GF-D8 (cell line): ENCODE measurements at regions not wholly inside any gene's neighbourhood (a gene's known extent, or its start where the extent isn't known, plus 50 kb on each side); places are given as distances from the start of the nearest gene placed in this dataset.
A peak's percentile ranks its signal among the peaks of the same experiment; 100 is the strongest.

Experiments
- DNase-seq: peaks from one replicate; lab custom pipeline; 2025; lab: John Stamatoyannopoulos, UW

DNA sequence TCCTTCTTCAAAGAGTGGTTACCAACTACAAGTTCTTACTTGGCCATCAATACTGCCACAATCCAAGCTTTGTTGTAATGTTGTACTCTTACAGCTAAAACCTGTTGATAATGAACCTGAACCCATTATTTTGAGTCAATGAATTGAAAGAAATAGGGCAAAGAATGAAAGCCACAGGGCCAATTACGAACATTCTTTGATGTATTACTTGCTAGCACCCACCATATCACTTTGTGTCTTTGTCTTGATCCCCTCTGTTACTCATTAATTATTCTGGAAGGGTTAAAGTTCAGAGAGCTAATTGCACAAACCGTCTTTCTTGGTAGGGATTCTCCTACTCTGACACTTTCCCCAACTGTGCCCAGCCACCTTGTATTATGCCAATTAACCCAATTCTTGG, 53.2 kb upstream of the TFEC start:
- no peak for DNase-seq

GRCh38 chr7:116086547-116087045, 56.0 kb upstream of the TFEC start:
- DNase-seq, result no peak

DNA sequence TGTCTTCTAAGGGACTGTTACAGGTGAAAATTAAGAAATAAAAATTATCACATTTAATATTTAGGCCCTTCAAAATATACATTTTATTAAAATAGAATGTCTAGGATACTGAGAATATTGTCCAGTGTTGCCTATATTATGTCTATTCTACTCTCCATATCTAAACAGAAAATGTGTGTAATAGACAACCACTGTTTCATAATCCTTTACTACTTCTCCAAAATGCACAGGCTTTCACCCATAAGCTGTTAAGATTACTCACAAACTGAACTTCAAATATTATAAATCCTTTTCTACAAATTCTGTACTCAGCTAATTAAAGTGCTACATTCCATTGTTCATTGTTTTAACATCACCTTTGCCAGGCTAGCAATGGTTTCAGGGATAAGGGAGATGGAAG, 56.7 kb upstream of the TFEC start:
- peak; percentile 14 for DNase-seq

DNA sequence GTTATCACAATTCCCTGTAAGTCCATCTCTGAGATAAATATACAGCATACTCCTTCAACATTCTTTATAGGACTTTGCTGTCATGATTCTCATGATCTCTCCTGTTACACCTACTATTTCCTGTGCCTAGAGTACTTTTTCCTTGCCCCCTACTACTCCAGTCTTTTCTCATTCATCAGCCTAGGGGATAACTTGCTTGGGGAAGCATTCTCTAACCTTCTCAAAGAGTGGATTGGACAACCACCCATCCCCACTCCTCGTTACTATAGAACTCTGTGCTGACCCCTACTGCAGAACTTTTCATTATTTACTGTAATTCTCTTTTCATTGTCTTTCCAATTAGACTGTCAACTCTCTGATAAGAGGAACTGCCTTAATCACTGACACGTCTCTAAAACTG, 57.4 kb upstream of the TFEC start:
- DNase-seq, result no peak

DNA sequence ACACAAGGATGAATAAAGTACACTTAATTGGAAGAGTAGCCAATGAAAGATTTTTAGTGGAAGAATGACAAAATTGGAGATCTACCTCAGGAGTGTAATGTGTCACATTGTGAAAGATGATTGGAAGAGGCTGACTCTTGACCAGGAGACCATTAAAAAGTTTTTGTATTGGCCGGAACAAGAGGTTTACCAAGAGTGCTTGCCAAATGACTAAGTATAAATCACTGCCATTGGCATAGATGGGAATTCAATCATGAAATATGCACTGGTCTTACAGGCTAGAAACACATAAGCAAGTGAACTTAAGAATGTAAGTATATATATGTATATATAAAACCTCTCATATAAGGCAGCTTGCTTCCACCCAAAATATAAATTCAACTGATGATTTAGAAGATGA, 58.7 kb upstream of the TFEC start:
- DNase-seq, result no peak

GRCh38 chr7:116093516-116094301, 63.1 kb upstream of the TFEC start:
- no peak for DNase-seq

DNA sequence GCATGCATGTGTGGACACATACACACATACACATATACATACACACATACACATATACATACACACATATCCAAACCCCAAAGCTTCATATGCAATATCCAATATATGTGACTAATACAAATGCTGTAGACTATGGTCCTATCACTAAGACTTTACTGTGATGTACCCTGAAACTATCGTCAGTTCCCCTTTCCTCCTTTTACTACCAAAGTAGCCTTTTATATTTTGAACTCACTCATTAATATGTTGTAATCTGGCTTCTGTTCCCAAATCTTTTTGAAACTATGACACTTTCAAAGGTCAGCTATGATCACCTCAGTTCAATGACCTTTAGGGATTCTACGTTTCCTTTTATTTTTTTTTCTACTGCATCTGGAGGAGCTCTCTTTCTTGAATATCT, 64.8 kb upstream of the TFEC start:
- DNase-seq, result no peak

- DNase-seq, result no peak
Measured at GRCh38 chr7:116097365-116098009, 66.9 kb upstream of the TFEC start.

- no peak for DNase-seq
Measured at GRCh38 chr7:116098175-116098574, 67.6 kb upstream of the TFEC start.

DNA sequence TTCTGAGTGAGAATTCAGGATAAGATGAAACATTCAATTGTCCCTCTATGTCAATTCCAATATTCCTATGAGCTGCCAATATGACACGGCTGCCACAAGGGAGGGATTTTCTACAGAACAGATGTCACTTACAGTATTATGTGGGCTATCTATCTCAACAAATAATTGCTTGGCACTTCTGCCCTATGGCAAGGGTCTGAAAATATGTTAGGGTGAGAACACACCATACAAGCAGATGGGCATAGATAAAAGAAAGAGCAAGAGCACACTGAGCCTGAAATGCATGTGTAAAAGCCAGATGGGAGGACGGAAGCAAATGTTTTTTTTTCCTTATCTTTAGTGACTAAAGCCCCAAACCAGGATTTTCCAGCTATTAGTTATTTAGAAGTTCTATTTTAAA, 70.1 kb upstream of the TFEC start:
- no peak for DNase-seq

- DNase-seq, result no peak
Measured at GRCh38 chr7:116101704-116102103, 71.1 kb upstream of the TFEC start.

DNA sequence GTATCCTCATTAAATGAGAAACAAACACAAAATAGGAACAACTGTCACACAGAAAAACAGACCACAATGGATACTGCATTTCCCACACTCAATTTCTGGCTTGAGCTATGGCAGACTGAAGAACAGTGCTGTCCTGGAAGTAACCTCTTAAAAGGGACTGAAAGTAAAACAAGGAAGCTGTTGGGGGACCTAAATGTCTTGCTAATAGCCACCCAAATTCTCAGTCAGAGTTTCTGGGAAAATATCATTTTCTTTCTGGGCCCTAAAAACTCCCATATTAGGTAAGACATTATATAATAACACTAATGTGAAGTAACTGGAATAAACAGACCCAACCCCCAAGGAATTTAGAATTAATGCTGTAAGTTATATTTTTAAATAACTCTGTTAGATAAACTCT, 80.9 kb upstream of the TFEC start:
- no peak for DNase-seq

DNA sequence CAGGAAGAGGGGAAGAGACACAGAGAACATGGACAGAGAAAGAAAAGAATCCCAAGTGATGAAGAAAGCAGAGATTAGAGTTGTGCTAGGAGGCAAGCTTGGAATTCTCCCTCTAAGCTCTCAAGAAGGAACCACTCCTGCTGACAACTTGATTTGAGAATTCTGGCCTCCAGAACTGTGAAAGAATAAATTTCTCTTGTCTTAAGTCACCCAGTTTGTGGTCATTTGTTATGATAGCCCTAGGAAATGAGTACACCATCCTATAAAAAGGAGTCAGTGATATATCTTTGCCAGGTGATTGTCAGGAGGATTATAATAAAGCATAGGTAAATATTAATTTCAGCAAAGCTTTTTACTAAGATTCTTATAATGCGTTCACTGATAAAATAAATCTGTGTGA, 82.7 kb upstream of the TFEC start:
- no peak for DNase-seq

- no peak for DNase-seq
Measured at GRCh38 chr7:116120839-116121238, 89.5 kb upstream of the TES start.

GRCh38 chr7:116122972-116123595, 87.3 kb upstream of the TES start:
- DNase-seq, result peak; percentile 7

- no peak for DNase-seq
Measured at GRCh38 chr7:116128139-116128538, 82.2 kb upstream of the TES start.

DNA sequence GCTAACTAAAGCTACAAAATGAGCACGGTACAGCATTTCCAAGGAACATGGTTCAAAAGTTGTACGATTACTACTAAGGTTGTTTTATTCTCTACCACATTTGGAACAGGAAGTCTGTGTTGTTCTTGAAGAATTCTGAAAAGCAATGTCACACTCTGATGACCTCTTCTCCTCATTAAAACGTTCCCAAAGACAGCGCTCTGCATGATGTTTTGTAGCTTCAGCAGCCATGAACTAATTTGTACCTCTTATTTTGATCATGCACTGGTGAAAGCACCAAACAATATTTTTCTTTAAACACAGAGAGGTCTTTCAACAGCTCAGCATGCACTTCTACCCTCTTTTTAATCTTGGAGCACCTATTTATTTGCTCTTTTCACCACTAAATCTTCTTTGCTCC, 75.0 kb upstream of the TES start:
- no peak for DNase-seq

- DNase-seq, result no peak
Measured at GRCh38 chr7:116138202-116138801, 72.0 kb upstream of the TES start.

- no peak for DNase-seq
Measured at GRCh38 chr7:116139007-116139406, 71.3 kb upstream of the TES start.

DNA sequence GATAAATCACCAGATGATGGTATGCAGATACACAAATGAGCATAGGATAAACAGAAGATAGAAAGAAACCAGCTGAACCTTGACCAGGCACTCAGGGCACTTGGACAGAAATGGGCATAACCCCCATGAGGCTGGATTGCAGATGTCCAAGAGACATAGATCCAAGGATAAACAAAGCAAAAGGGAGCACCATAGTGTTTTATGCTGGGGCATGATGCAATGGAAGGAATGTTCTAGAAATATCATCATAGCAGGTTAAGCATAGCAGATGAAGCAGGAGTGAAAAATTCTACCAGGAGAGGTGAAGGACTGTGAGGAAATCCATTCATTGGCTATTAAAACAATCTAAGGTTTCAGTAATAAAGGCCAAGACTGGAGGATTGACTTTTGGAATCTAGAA, 70.5 kb upstream of the TES start:
- DNase-seq, result no peak

DNA sequence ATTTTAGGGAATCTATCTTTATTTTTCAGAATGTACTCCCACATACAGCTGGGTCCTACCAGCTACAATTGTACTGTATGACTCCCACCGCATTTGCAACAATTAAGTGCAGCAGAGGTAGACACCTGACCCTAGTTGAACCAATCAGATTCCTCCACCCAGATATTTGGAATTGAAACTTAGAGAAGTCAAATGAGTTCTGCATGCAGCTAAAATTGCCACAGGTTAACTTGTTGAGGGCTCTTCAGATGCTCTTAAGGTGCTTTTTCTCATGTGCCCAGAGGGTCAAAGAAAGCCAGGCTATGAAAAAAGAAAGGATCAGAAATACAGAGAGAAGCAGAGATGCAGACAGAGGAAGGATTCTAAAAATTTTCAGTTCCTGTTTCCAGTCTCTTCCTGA, 68.0 kb upstream of the TES start:
- DNase-seq, result no peak

- DNase-seq, result no peak
Measured at GRCh38 chr7:116142850-116143249, 67.5 kb upstream of the TES start.
